Transverse colon (tissue), 3 donors: ENCODE measurements at regions not wholly inside any gene's neighbourhood (a gene's known extent, or its start where the extent isn't known, plus 50 kb on each side); places are given as distances from the start of the nearest gene placed in this dataset.
"Not testable (repeated sequence)": the region's sequence is repeated elsewhere in the genome, so short reads cannot be mapped to it uniquely, and the experiment has no call there.

Experiments
- EP300 ChIP-seq: sonication (generic); formaldehyde crosslinking; IDR thresholded peaks from one replicate; pipeline ENCODE4 v1.6.1; 2017; ENCODE audit warnings: antibody characterized with exemption, low read depth
- POLR2A ChIP-seq: fragments of 450-650 bp; IDR thresholded peaks from one replicate; pipeline ENCODE4 v1.6.1; 2016; ENCODE audit warnings: antibody characterized with exemption, mild to moderate bottlenecking, moderate library complexity
- TF ChIP-seq, protein P1 (sequence below), 5 experiments: fragments of 200-600 bp in 3 of 5; fragments of 450-650 bp in 2 of 5; sonication (generic) in 3 of 5; IDR thresholded peaks; 1 replicate in 2 of 5; 2 replicates in 3 of 5; pipeline ENCODE4 v1.5.1; 2016 to 2017; ENCODE audit warnings: antibody characterized with exemption in 5 of 5, inconsistent platforms in 3 of 5, mild to moderate bottlenecking in 2 of 5, moderate library complexity in 1 of 5

GRCh38 chr3:82584861-82585260, 823.4 kb upstream of the GBE1 start:
- TF ChIP-seq EP300, POLR2A: not testable (repeated sequence)
- TF ChIP-seq, protein P1, sequence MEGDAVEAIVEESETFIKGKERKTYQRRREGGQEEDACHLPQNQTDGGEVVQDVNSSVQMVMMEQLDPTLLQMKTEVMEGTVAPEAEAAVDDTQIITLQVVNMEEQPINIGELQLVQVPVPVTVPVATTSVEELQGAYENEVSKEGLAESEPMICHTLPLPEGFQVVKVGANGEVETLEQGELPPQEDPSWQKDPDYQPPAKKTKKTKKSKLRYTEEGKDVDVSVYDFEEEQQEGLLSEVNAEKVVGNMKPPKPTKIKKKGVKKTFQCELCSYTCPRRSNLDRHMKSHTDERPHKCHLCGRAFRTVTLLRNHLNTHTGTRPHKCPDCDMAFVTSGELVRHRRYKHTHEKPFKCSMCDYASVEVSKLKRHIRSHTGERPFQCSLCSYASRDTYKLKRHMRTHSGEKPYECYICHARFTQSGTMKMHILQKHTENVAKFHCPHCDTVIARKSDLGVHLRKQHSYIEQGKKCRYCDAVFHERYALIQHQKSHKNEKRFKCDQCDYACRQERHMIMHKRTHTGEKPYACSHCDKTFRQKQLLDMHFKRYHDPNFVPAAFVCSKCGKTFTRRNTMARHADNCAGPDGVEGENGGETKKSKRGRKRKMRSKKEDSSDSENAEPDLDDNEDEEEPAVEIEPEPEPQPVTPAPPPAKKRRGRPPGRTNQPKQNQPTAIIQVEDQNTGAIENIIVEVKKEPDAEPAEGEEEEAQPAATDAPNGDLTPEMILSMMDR (IDR thresholded peaks at IDR 0.05), result not testable (repeated sequence)
